ENCODE measurements at regions not wholly inside any gene's neighbourhood (a gene's known extent, or its start where the extent isn't known, plus 50 kb on each side); places are given as distances from the start of the nearest gene placed in this dataset.

GRCh38 chr3:83039422-83039821, 1278.0 kb upstream of the GBE1 start:
- H3K9me2 ChIP-seq (ENCODE audit: insufficient read depth): 0 out of 2 replicates have a peak, but pooled peaks cover 4% of the 10 kb centered on the region
- DNase-seq (ENCODE audit: low spot score): peak; percentile 2
- no peaks in the 10 kb centered on the region for H3F3A ChIP-seq (replicated peaks; ENCODE audit: low read depth)
- TF ChIP-seq CREB1 (CRISPR knock-in tag; IDR thresholded peaks at IDR 0.05; ENCODE audit: low read depth) (no peak), REST (IDR thresholded peaks at IDR 0.05; ENCODE audit: unreplicated experiment) (no peak), EZH2 (IDR thresholded peaks at IDR 0.05; ENCODE audit: low read depth, unreplicated experiment) (no peak), POLR2AphosphoS5 (IDR thresholded peaks at IDR 0.05; ENCODE audit: low read depth) (no peak), ZNF462 (CRISPR knock-in tag; IDR thresholded peaks at IDR 0.05) (no peak), CTCF (conservative IDR thresholded peaks at IDR 0.05; ENCODE audit: low read depth in 2 of 2) (no peak), STAT1 (IDR thresholded peaks at IDR 0.05; ENCODE audit: unreplicated experiment) (no peak), ETS1 (IDR thresholded peaks at IDR 0.05) (no peak), JUNB (IDR thresholded peaks at IDR 0.05; ENCODE audit: unreplicated experiment) (no peak), NANOG (IDR thresholded peaks at IDR 0.05; ENCODE audit: borderline replicate concordance) (no peak), EZH2phosphoT487 (IDR thresholded peaks at IDR 0.05; ENCODE audit: unreplicated experiment) (no peak), ZNF331 (CRISPR knock-in tag; IDR thresholded peaks at IDR 0.05; ENCODE audit: low read depth) (no peak), ZNF114 (CRISPR knock-in tag; IDR thresholded peaks at IDR 0.05) (no peak)
- no peak overlapping the region for H3K4me2 ChIP-seq
- H3K4me3 ChIP-seq: no peak overlapping the region
- no peak overlapping the region for H2AFZ ChIP-seq
- H4K20me1 ChIP-seq (replicated peaks; ENCODE audit: insufficient read depth): no peaks in the 10 kb centered on the region
- H3K4me1 Mint-ChIP-seq: no peaks in the 10 kb centered on the region
- H3K9me3 Mint-ChIP-seq: peaks cover 5% of the 10 kb centered on the region; the same call in 2 of the 3 replicates
- no peaks in the 10 kb centered on the region for H3K27me3 Mint-ChIP-seq (ENCODE audit: insufficient read depth, low read depth, poor library complexity)
- H3K27me3 ChIP-seq (ENCODE audit: insufficient read depth): no peaks in the 10 kb centered on the region
- H3K79me2 ChIP-seq (replicated peaks; ENCODE audit: insufficient read depth): no peaks in the 10 kb centered on the region
- H3K36me3 Mint-ChIP-seq (ENCODE audit: low read depth): peaks cover 6% of the 10 kb centered on the region; the same call in 2 of the 3 replicates
- H3K27ac Mint-ChIP-seq: no peak overlapping the region
- H3K4me3 Mint-ChIP-seq: no peak overlapping the region
- no peaks in the 10 kb centered on the region for H3K4me1 ChIP-seq (ENCODE audit: insufficient read depth)
- ATAC-seq: no peak
- H3K27ac ChIP-seq (ENCODE audit: low read depth): no peak overlapping the region
- no peaks in the 10 kb centered on the region for H3K36me3 ChIP-seq (ENCODE audit: insufficient read depth)
